ENCODE measurements at regions not wholly inside any gene's neighbourhood (a gene's known extent, or its start where the extent isn't known, plus 50 kb on each side); places are given as distances from the start of the nearest gene placed in this dataset.

- TF ChIP-seq, protein P1, sequence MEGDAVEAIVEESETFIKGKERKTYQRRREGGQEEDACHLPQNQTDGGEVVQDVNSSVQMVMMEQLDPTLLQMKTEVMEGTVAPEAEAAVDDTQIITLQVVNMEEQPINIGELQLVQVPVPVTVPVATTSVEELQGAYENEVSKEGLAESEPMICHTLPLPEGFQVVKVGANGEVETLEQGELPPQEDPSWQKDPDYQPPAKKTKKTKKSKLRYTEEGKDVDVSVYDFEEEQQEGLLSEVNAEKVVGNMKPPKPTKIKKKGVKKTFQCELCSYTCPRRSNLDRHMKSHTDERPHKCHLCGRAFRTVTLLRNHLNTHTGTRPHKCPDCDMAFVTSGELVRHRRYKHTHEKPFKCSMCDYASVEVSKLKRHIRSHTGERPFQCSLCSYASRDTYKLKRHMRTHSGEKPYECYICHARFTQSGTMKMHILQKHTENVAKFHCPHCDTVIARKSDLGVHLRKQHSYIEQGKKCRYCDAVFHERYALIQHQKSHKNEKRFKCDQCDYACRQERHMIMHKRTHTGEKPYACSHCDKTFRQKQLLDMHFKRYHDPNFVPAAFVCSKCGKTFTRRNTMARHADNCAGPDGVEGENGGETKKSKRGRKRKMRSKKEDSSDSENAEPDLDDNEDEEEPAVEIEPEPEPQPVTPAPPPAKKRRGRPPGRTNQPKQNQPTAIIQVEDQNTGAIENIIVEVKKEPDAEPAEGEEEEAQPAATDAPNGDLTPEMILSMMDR (IDR thresholded peaks at IDR 0.05): no peak
- no peak for TF ChIP-seq EP300 (IDR thresholded peaks at IDR 0.05)
- no peak for TF ChIP-seq POLR2A (IDR thresholded peaks at IDR 0.05)
Observed at GRCh38 chr5:3933966-3934365, 338.3 kb downstream of the IRX1 start.

Data from ovary (tissue), 3 donors.